Neural progenitor cell (in vitro differentiated cells): ENCODE measurements at regions not wholly inside any gene's neighbourhood (a gene's known extent, or its start where the extent isn't known, plus 50 kb on each side); places are given as distances from the start of the nearest gene placed in this dataset.
"Not testable (repeated sequence)": the region's sequence is repeated elsewhere in the genome, so short reads cannot be mapped to it uniquely, and the experiment has no call there.

Experiments used
- DNase-seq: peaks from one replicate; pipeline ENCODE4 v3.0.0-alpha.2; 2016; ENCODE audit warnings: low spot score
- H2AFZ ChIP-seq: fragments of 200-600 bp; sonication (generic); replicated peaks from 2 replicates; pipeline ENCODE4 v1.6.1; 2016; ENCODE audit warnings: antibody characterized with exemption
- H3F3A ChIP-seq: fragments of 200-600 bp; sonication (generic); 2 replicates; pipeline ENCODE4 v1.6.1; 2016; ENCODE audit warnings: antibody characterized with exemption, low read depth
- H3K27ac ChIP-seq: fragments of 200-600 bp; sonication (generic); 2 replicates; pipeline ENCODE4 v1.5.1; 2016; ENCODE audit warnings: mild to moderate bottlenecking
- H3K27me3 ChIP-seq: fragments of 200-600 bp; sonication (generic); 2 replicates; pipeline ENCODE4 v1.6.1; 2016; ENCODE audit warnings: mild to moderate bottlenecking, moderate library complexity
- H3K36me3 ChIP-seq: fragments of 200-600 bp; sonication (generic); 2 replicates; pipeline ENCODE4 v1.5.1; 2016
- H3K4me1 ChIP-seq: fragments of 200-600 bp; sonication (generic); 2 replicates; pipeline ENCODE4 v1.6.1; 2016; ENCODE audit warnings: mixed run types
- H3K4me2 ChIP-seq: fragments of 200-600 bp; sonication (generic); 2 replicates; pipeline ENCODE4 v1.6.1; 2016
- H3K4me3 ChIP-seq: fragments of 200-600 bp; sonication (generic); 2 replicates; pipeline ENCODE4 v1.5.1; 2016
- H3K79me2 ChIP-seq: fragments of 200-600 bp; sonication (generic); 2 replicates; pipeline ENCODE4 v1.6.1; 2016; ENCODE audit warnings: low read depth
- H3K9ac ChIP-seq: fragments of 200-600 bp; sonication (generic); 2 replicates; pipeline ENCODE4 v1.6.1; 2016
- H3K9me3 ChIP-seq: fragments of 200-600 bp; sonication (generic); 2 replicates; pipeline ENCODE4 v1.5.1; 2016; ENCODE audit warnings: low read depth
- H4K20me1 ChIP-seq: fragments of 200-600 bp; sonication (generic); 2 replicates; pipeline ENCODE4 v1.6.1; 2016; ENCODE audit warnings: low read depth
- H3K27ac Mint-ChIP-seq: 3 replicates; pipeline ENCODE4 v1.8.0; 2021; ENCODE audit warnings: mixed read lengths
- H3K27me3 Mint-ChIP-seq: 2 replicates; pipeline ENCODE4 v1.8.0; 2022; ENCODE audit warnings: low read depth, mild to moderate bottlenecking, inconsistent platforms, moderate library complexity, mixed read lengths; ENCODE audit not compliant: insufficient read depth
- H3K36me3 Mint-ChIP-seq: 3 replicates; pipeline ENCODE4 v1.8.0; 2021; ENCODE audit warnings: mixed read lengths
- H3K4me1 Mint-ChIP-seq: 3 replicates; pipeline ENCODE4 v1.8.0; 2021; ENCODE audit warnings: mixed read lengths
- H3K4me3 Mint-ChIP-seq: 3 replicates; pipeline ENCODE4 v1.8.0; 2021; ENCODE audit warnings: mild to moderate bottlenecking, moderate library complexity, mixed read lengths
- H3K9me3 Mint-ChIP-seq: 3 replicates; pipeline ENCODE4 v1.8.0; 2020; ENCODE audit warnings: mixed read lengths
- CTCF ChIP-seq: fragments of 200-600 bp; sonication (generic); IDR thresholded peaks from 2 replicates; pipeline ENCODE4 v1.5.1; 2017; ENCODE audit warnings: antibody characterized with exemption, mild to moderate bottlenecking
- EZH2 ChIP-seq: fragments of 200-600 bp; sonication (generic); IDR thresholded peaks from 2 replicates; pipeline ENCODE4 v1.6.1; 2017; ENCODE audit warnings: antibody characterized with exemption, mild to moderate bottlenecking, moderate library complexity
- EZH2phosphoT487 ChIP-seq: fragments of 200-600 bp; sonication (generic); IDR thresholded peaks from 2 replicates; pipeline ENCODE4 v1.6.1; 2017; ENCODE audit warnings: antibody characterized with exemption

- H3K27ac ChIP-seq = no peak overlapping the region
- H3K4me1 Mint-ChIP-seq = no peaks in the 10 kb centered on the region
- no peaks in the 10 kb centered on the region for H3K27me3 ChIP-seq
- H3K36me3 Mint-ChIP-seq = no peaks in the 10 kb centered on the region
- no peaks in the 10 kb centered on the region for H4K20me1 ChIP-seq
- no peak overlapping the region for H2AFZ ChIP-seq
- no peaks in the 10 kb centered on the region for H3F3A ChIP-seq
- no peaks in the 10 kb centered on the region for H3K9me3 ChIP-seq
- no peaks in the 10 kb centered on the region for H3K9me3 Mint-ChIP-seq
- H3K79me2 ChIP-seq = no peaks in the 10 kb centered on the region
- no peak overlapping the region for H3K4me3 ChIP-seq
- H3K4me2 ChIP-seq = no peak overlapping the region
- peaks cover 4% of the 10 kb centered on the region for H3K27me3 Mint-ChIP-seq
- H3K4me1 ChIP-seq = peaks cover 8% of the 10 kb centered on the region
- DNase-seq = no peak
- H3K27ac Mint-ChIP-seq = no peak overlapping the region
- no peak overlapping the region for H3K9ac ChIP-seq
- H3K4me3 Mint-ChIP-seq = no peak overlapping the region
- no peaks in the 10 kb centered on the region for H3K36me3 ChIP-seq
- TF ChIP-seq EZH2phosphoT487 (no peak), CTCF (no peak), EZH2 (no peak)
These were observed 601.4 kb upstream of the AADAT start for GRCh38 chr4:170691168-170691567.

- Histone ChIP-seq H2AFZ (no peak overlapping the region), H3K9ac (no peak overlapping the region), H3K4me1 (peaks cover 2% of the 10 kb centered on the region), H3K4me3 (no peak overlapping the region), H3K9me3 (no peaks in the 10 kb centered on the region), H3K27ac (no peak overlapping the region), H3K36me3 (no peaks in the 10 kb centered on the region), H3F3A (no peaks in the 10 kb centered on the region), H3K79me2 (no peaks in the 10 kb centered on the region), H3K27me3 (no peaks in the 10 kb centered on the region), H3K4me2 (no peak overlapping the region), H4K20me1 (no peaks in the 10 kb centered on the region)
- H3K4me3 Mint-ChIP-seq = no peak overlapping the region
- no peaks in the 10 kb centered on the region for H3K36me3 Mint-ChIP-seq
- no peak for TF ChIP-seq EZH2phosphoT487
- TF ChIP-seq EZH2 = no peak
- no peak for TF ChIP-seq CTCF
- no peaks in the 10 kb centered on the region for H3K4me1 Mint-ChIP-seq
- no peak overlapping the region for H3K27ac Mint-ChIP-seq
- DNase-seq = no peak
- H3K27me3 Mint-ChIP-seq = peaks cover 4% of the 10 kb centered on the region
- H3K9me3 Mint-ChIP-seq = no peaks in the 10 kb centered on the region
These were observed 598.0 kb upstream of the AADAT start for GRCh38 chr4:170687751-170688150.

- H3F3A ChIP-seq, H3K9me3 ChIP-seq, H3K36me3 ChIP-seq, H3K4me1 Mint-ChIP-seq, H3K4me3 ChIP-seq, H3K9ac ChIP-seq, DNase-seq, H3K4me2 ChIP-seq, H3K27ac ChIP-seq, H3K79me2 ChIP-seq, H3K27me3 Mint-ChIP-seq, H3K27ac Mint-ChIP-seq, H3K27me3 ChIP-seq, H2AFZ ChIP-seq, H4K20me1 ChIP-seq, H3K4me3 Mint-ChIP-seq, H3K9me3 Mint-ChIP-seq, H3K36me3 Mint-ChIP-seq: not testable (repeated sequence)
- peaks cover 14% of the 10 kb centered on the region for H3K4me1 ChIP-seq
These were observed 595.9 kb upstream of the AADAT start for GRCh38 chr4:170685701-170686100.

GRCh38 chr4:170682558-170683294 lies 593.0 kb upstream of the AADAT start:
- no peak overlapping the region for H2AFZ ChIP-seq
- H3K79me2 ChIP-seq = no peaks in the 10 kb centered on the region

GRCh38 chr4:170682087-170682486 lies 592.3 kb upstream of the AADAT start:
- H3K9me3 Mint-ChIP-seq = peaks cover 11% of the 10 kb centered on the region
- H3K27ac ChIP-seq = not testable (repeated sequence)
- peak; percentile 45 for DNase-seq

More at GRCh38 chr4:170682558-170683294, 593.0 kb upstream of the AADAT start:
- no peak overlapping the region for H3K4me3 ChIP-seq
- H3K4me1 ChIP-seq = peaks cover 14% of the 10 kb centered on the region
- H3K27ac ChIP-seq = no peak overlapping the region
- peaks cover 5% of the 10 kb centered on the region for H3F3A ChIP-seq
- Mint-ChIP-seq H3K27ac (no peak overlapping the region), H3K4me3 (no peak overlapping the region), H3K36me3 (peaks cover 3% of the 10 kb centered on the region), H3K4me1 (no peaks in the 10 kb centered on the region), H3K9me3 (peaks cover 10% of the 10 kb centered on the region), H3K27me3 (peaks cover 4% of the 10 kb centered on the region)
- peak overlapping the region; percentile 61 for H3K4me2 ChIP-seq
- no peak overlapping the region for H3K9ac ChIP-seq
- H3K36me3 ChIP-seq = no peaks in the 10 kb centered on the region
- no peak for TF ChIP-seq EZH2
- TF ChIP-seq EZH2phosphoT487 = no peak
- no peak for TF ChIP-seq CTCF
- no peaks in the 10 kb centered on the region for H3K27me3 ChIP-seq
- H4K20me1 ChIP-seq = no peaks in the 10 kb centered on the region
- no peaks in the 10 kb centered on the region for H3K9me3 ChIP-seq
- peak; percentile 24 for DNase-seq

More at GRCh38 chr4:170682087-170682486, 592.3 kb upstream of the AADAT start:
- H3K4me3 Mint-ChIP-seq, H4K20me1 ChIP-seq, H3K27ac Mint-ChIP-seq, H2AFZ ChIP-seq, H3K27me3 ChIP-seq, H3K27me3 Mint-ChIP-seq, H3K9ac ChIP-seq, H3F3A ChIP-seq, H3K4me1 Mint-ChIP-seq, H3K9me3 ChIP-seq, H3K36me3 Mint-ChIP-seq, H3K4me3 ChIP-seq, H3K79me2 ChIP-seq, H3K36me3 ChIP-seq: not testable (repeated sequence)
- Histone ChIP-seq H3K4me1 (peaks cover 14% of the 10 kb centered on the region), H3K4me2 (peak overlapping the region; percentile 61)
